VCaP (cell line): ENCODE measurements at regions not wholly inside any gene's neighbourhood (a gene's known extent, or its start where the extent isn't known, plus 50 kb on each side); places are given as distances from the start of the nearest gene placed in this dataset.

Experiments used
- H3K27ac ChIP-seq: fragments of 450-650 bp; 2 replicates; pipeline ENCODE4 v1.5.1; 2017
- CTCF ChIP-seq: fragments of 450-650 bp; conservative IDR thresholded peaks from 2 replicates; pipeline ENCODE4 v1.5.1; 2017; ENCODE audit warnings: mild to moderate bottlenecking, moderate library complexity

GRCh38 chr15:69643476-69643875 is 190.9 kb downstream of the RPLP1 start:
- H3K27ac ChIP-seq, result no peak overlapping the region
- TF ChIP-seq CTCF, result no peak

GRCh38 chr15:69643971-69644370 is 191.4 kb downstream of the RPLP1 start:
- no peak overlapping the region for H3K27ac ChIP-seq
- no peak for TF ChIP-seq CTCF

- H3K27ac ChIP-seq, result no peak overlapping the region
- no peak for TF ChIP-seq CTCF
These were observed 192.3 kb downstream of the RPLP1 start for GRCh38 chr15:69644876-69645275.

- H3K27ac ChIP-seq, result no peak overlapping the region
- TF ChIP-seq CTCF, result no peak
These were observed 194.5 kb downstream of the RPLP1 start for GRCh38 chr15:69647142-69647513.

GRCh38 chr15:69648212-69648611 is 195.6 kb downstream of the RPLP1 start:
- no peak overlapping the region for H3K27ac ChIP-seq
- TF ChIP-seq CTCF, result no peak

GRCh38 chr15:69648775-69649735 is 196.4 kb downstream of the RPLP1 start:
- H3K27ac ChIP-seq, result no peak overlapping the region
- TF ChIP-seq CTCF, result no peak

- TF ChIP-seq CTCF, result no peak
- H3K27ac ChIP-seq, result no peak overlapping the region
These were observed 199.7 kb downstream of the RPLP1 start for GRCh38 chr15:69652293-69652692.
